ENCODE measurements at regions not wholly inside any gene's neighbourhood (a gene's known extent, or its start where the extent isn't known, plus 50 kb on each side); places are given as distances from the start of the nearest gene placed in this dataset.

DNA sequence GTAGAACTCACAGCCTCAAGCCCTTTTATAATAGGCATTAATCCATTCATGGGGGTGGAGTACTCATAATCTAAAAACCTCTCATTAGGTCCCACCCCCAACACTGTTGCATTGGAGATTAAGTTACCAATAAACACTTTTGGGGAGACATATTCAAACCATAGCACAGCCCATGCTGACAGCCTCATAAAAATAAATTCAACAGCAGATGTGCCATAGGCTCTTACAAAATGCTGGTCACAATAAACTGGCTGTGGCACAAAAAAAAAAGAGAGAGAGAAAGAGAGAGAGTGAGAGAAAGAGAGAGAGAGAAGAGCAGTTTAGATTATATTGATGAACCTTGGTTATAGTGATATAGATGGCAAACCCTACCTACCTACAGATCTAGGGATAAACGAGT, 1000.9 kb downstream of the TUSC7 start:
- TF ChIP-seq, protein P1, sequence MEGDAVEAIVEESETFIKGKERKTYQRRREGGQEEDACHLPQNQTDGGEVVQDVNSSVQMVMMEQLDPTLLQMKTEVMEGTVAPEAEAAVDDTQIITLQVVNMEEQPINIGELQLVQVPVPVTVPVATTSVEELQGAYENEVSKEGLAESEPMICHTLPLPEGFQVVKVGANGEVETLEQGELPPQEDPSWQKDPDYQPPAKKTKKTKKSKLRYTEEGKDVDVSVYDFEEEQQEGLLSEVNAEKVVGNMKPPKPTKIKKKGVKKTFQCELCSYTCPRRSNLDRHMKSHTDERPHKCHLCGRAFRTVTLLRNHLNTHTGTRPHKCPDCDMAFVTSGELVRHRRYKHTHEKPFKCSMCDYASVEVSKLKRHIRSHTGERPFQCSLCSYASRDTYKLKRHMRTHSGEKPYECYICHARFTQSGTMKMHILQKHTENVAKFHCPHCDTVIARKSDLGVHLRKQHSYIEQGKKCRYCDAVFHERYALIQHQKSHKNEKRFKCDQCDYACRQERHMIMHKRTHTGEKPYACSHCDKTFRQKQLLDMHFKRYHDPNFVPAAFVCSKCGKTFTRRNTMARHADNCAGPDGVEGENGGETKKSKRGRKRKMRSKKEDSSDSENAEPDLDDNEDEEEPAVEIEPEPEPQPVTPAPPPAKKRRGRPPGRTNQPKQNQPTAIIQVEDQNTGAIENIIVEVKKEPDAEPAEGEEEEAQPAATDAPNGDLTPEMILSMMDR (IDR thresholded peaks at IDR 0.05), result no peak
- TF ChIP-seq POLR2A (IDR thresholded peaks at IDR 0.05) (no peak), EP300 (IDR thresholded peaks at IDR 0.05; ENCODE audit: low read depth) (no peak), POLR2AphosphoS5 (IDR thresholded peaks at IDR 0.05) (no peak)

Data from transverse colon (tissue), 4 donors.